HepG2 (cell line): ENCODE measurements at regions not wholly inside any gene's neighbourhood (a gene's known extent, or its start where the extent isn't known, plus 50 kb on each side); places are given as distances from the start of the nearest gene placed in this dataset.

Experiments
- ATF3 ChIP-seq: sonication (generic); formaldehyde crosslinking; IDR thresholded peaks from 2 replicates; pipeline ENCODE4 v1.4.0; 2020; ENCODE audit warnings: missing genetic modification reagents
- KLF6 ChIP-seq: IDR thresholded peaks from 2 replicates; pipeline ENCODE4 v1.8.0; 2016; ENCODE audit warnings: missing biosample characterization, missing genetic modification reagents
- NCOA1 ChIP-seq: sonication (generic); formaldehyde crosslinking; IDR thresholded peaks from 2 replicates; pipeline ENCODE4 v1.9.0; 2021; ENCODE audit warnings: missing genetic modification reagents

- no peak for TF ChIP-seq ATF3 (CRISPR knock-in tag)
- no peak for TF ChIP-seq KLF6 (CRISPR knock-in tag)
- TF ChIP-seq NCOA1 (CRISPR knock-in tag): no peak
Observed at GRCh38 chr15:26097216-26097615, 234.1 kb upstream of the ATP10A start.
